Gastrocnemius medialis (tissue), 4 donors: ENCODE measurements at regions not wholly inside any gene's neighbourhood (a gene's known extent, or its start where the extent isn't known, plus 50 kb on each side); places are given as distances from the start of the nearest gene placed in this dataset.

Experiments
- POLR2A ChIP-seq, 2 donors: fragments of 450-650 bp; IDR thresholded peaks; one replicate each; pipeline ENCODE4 v1.6.1; 2017; ENCODE audit warnings: antibody characterized with exemption in 2 of 2, mild to moderate bottlenecking in 2 of 2, moderate library complexity in 2 of 2
- TF ChIP-seq, protein P1 (sequence below), 5 experiments: fragments of 450-650 bp in 3 of 5; fragments of 200-600 bp in 2 of 5; sonication (generic) in 2 of 5; IDR thresholded peaks in 4 of 5; conservative IDR thresholded peaks in 1 of 5; 1 replicate in 4 of 5; 2 replicates in 1 of 5; pipeline ENCODE4 v1.5.1; 2016 to 2019; ENCODE audit warnings: antibody characterized with exemption in 5 of 5, mild to moderate bottlenecking in 3 of 5, moderate library complexity in 3 of 5

DNA sequence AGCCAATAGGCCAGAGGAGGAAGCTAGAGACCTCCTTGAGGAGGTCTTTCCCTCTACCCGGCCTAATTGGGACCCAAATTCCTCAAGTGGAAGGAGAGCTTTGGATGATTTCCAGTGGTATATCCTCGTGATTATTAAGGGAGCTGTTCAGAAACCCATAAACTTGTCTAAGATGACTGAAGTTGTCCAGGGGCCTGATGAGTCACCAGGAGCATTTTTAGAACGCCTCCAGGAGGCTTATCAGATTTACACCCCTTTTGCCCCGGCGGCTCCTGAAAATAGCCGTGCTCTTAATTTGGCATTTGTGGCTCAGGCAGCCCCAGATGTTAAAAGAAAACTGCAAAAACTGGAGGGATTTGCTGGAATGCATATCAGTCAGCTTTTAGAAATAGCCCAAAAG is 198.1 kb downstream of the ZNF486 start:
- TF ChIP-seq, protein P1, sequence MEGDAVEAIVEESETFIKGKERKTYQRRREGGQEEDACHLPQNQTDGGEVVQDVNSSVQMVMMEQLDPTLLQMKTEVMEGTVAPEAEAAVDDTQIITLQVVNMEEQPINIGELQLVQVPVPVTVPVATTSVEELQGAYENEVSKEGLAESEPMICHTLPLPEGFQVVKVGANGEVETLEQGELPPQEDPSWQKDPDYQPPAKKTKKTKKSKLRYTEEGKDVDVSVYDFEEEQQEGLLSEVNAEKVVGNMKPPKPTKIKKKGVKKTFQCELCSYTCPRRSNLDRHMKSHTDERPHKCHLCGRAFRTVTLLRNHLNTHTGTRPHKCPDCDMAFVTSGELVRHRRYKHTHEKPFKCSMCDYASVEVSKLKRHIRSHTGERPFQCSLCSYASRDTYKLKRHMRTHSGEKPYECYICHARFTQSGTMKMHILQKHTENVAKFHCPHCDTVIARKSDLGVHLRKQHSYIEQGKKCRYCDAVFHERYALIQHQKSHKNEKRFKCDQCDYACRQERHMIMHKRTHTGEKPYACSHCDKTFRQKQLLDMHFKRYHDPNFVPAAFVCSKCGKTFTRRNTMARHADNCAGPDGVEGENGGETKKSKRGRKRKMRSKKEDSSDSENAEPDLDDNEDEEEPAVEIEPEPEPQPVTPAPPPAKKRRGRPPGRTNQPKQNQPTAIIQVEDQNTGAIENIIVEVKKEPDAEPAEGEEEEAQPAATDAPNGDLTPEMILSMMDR (IDR thresholded peaks at IDR 0.05 in 4 of 5, conservative IDR thresholded peaks at IDR 0.05 in 1 of 5), result no peak
- no peak for TF ChIP-seq POLR2A (IDR thresholded peaks at IDR 0.05)
